Panc1 (cell line): ENCODE measurements at regions not wholly inside any gene's neighbourhood (a gene's known extent, or its start where the extent isn't known, plus 50 kb on each side); places are given as distances from the start of the nearest gene placed in this dataset.

Experiments
- ATAC-seq: fragments of 200-7000 bp; cut with Tn5 transposase; 2 replicates; pipeline ENCODE4 v1.9.1; 2020; ENCODE audit warnings: mild to moderate bottlenecking, moderate library complexity
- BruUV-seq: library from RNA; stranded (reverse); fragments of 400-500 nt; replicated peaks from 2 replicates; lab custom pipeline; 2021; lab: Mats Ljungman, UMichigan
- CTCF ChIA-PET: fragments of 300-600 bp; sonication (Branson Sonifier 250); formaldehyde crosslinking; loops from one replicate; lab custom pipeline; 2022; ENCODE audit warnings: antibody characterized with exemption; lab: Charles Lee
- POLR2A ChIA-PET: fragments of 300-600 bp; sonication (Branson Sonifier 250); formaldehyde crosslinking; loops from one replicate; lab custom pipeline; 2022; ENCODE audit warnings: antibody characterized with exemption; lab: Charles Lee
- DNase-seq: peaks from one replicate; pipeline ENCODE4 v3.0.0-alpha.2; 2010; ENCODE audit warnings: low read depth, low spot score
- H3K27ac ChIP-seq: 2 replicates; pipeline ENCODE4 v1.5.1; 2011; ENCODE audit warnings: mild to moderate bottlenecking, low read length, inconsistent platforms
- H3K27me3 ChIP-seq: fragments of 200-500 bp; sonication (Bioruptor generic); 2 replicates; pipeline ENCODE4 v1.6.0; 2014; ENCODE audit warnings: low read length, inconsistent platforms; ENCODE audit not compliant: control insufficient read depth, insufficient read depth
- H3K36me3 ChIP-seq: fragments of 200-500 bp; sonication (Bioruptor generic); 2 replicates; pipeline ENCODE4 v1.5.1; 2014; ENCODE audit warnings: inconsistent platforms, mild to moderate bottlenecking, low read length, moderate library complexity; ENCODE audit not compliant: control insufficient read depth, insufficient read depth
- H3K4me1 ChIP-seq: 2 replicates; pipeline ENCODE4 v1.5.1; 2011; ENCODE audit warnings: inconsistent platforms, mild to moderate bottlenecking, low read length, moderate library complexity; ENCODE audit not compliant: control insufficient read depth, insufficient read depth
- H3K4me3 ChIP-seq, 2 experiments: 2 replicates each; pipeline ENCODE4 v1.5.1; 2011 to 2012; ENCODE audit warnings: low read depth in 2 of 2, low read length in 2 of 2, mild to moderate bottlenecking in 2 of 2, inconsistent platforms in 1 of 2, moderate library complexity in 1 of 2
- H3K9me3 ChIP-seq: fragments of 200-500 bp; sonication (Bioruptor generic); 2 replicates; pipeline ENCODE4 v1.5.1; 2014; ENCODE audit warnings: low read depth, mild to moderate bottlenecking, inconsistent platforms, low read length, moderate library complexity; ENCODE audit not compliant: control insufficient read depth, insufficient read depth
- POLR2AphosphoS5 ChIP-seq: IDR thresholded peaks from 2 replicates; pipeline ENCODE4 v1.6.1; 2012; ENCODE audit warnings: mild to moderate bottlenecking, low read depth, low read length, moderate library complexity
- SIN3A ChIP-seq: IDR thresholded peaks from 2 replicates; pipeline ENCODE4 v1.6.1; 2012; ENCODE audit warnings: low read depth, mild to moderate bottlenecking, low read length, moderate library complexity, borderline replicate concordance; ENCODE audit not compliant: insufficient read depth
- TCF7L2 ChIP-seq: IDR thresholded peaks from 2 replicates; pipeline ENCODE4 v1.6.1; 2011; ENCODE audit warnings: mild to moderate bottlenecking, low read depth, low read length, inconsistent platforms
- in situ Hi-C: cut with HindIII; loops from 2 replicates; pipeline ENCODE4 v1.10.0; 2016; ENCODE audit warnings: low sequenced_read_pairs, low pct_unique_long_range_greater_than_20kb
- intact Hi-C: fragments of 100-400 bp; cut with micrococcal nuclease; formaldehyde crosslinking; loops from one replicate; pipeline ENCODE4 v1.10.0; 2022; ENCODE audit not compliant: unreplicated experiment
- TF ChIP-seq, protein P1 (sequence below), 2 experiments: IDR thresholded peaks; 2 replicates each; pipeline ENCODE4 v1.6.1; 2011 to 2012; ENCODE audit warnings: low read depth in 2 of 2, control low read depth in 1 of 2, low read length in 1 of 2, mild to moderate bottlenecking in 1 of 2, moderate library complexity in 1 of 2; ENCODE audit not compliant: insufficient read depth in 1 of 2
- TF ChIP-seq, protein P2 (sequence below): fragments of 450-650 bp; IDR thresholded peaks from 2 replicates; pipeline ENCODE4 v1.5.1; 2017; ENCODE audit warnings: mild to moderate bottlenecking

- no peak for DNase-seq
- intact Hi-C loops (no loop called here), in situ Hi-C loops (no loop called here)
- BruUV-seq = no TSS peak
- ChIA-PET POLR2A (no interaction called here), CTCF (no interaction called here)
- TF ChIP-seq, protein P1, sequence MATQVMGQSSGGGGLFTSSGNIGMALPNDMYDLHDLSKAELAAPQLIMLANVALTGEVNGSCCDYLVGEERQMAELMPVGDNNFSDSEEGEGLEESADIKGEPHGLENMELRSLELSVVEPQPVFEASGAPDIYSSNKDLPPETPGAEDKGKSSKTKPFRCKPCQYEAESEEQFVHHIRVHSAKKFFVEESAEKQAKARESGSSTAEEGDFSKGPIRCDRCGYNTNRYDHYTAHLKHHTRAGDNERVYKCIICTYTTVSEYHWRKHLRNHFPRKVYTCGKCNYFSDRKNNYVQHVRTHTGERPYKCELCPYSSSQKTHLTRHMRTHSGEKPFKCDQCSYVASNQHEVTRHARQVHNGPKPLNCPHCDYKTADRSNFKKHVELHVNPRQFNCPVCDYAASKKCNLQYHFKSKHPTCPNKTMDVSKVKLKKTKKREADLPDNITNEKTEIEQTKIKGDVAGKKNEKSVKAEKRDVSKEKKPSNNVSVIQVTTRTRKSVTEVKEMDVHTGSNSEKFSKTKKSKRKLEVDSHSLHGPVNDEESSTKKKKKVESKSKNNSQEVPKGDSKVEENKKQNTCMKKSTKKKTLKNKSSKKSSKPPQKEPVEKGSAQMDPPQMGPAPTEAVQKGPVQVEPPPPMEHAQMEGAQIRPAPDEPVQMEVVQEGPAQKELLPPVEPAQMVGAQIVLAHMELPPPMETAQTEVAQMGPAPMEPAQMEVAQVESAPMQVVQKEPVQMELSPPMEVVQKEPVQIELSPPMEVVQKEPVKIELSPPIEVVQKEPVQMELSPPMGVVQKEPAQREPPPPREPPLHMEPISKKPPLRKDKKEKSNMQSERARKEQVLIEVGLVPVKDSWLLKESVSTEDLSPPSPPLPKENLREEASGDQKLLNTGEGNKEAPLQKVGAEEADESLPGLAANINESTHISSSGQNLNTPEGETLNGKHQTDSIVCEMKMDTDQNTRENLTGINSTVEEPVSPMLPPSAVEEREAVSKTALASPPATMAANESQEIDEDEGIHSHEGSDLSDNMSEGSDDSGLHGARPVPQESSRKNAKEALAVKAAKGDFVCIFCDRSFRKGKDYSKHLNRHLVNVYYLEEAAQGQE (IDR thresholded peaks at IDR 0.05; ENCODE audit: insufficient read depth in 1 of 2, low read depth in 2 of 2, low read length in 1 of 2) = no peak
- no peak for TF ChIP-seq TCF7L2
- Histone ChIP-seq H3K9me3 (no peaks in the 10 kb centered on the region), H3K36me3 (no peaks in the 10 kb centered on the region), H3K4me3 (no peak overlapping the region), H3K4me1 (no peaks in the 10 kb centered on the region), H3K27ac (no peak overlapping the region), H3K27me3 (no peaks in the 10 kb centered on the region)
- no peak for ATAC-seq
Measured at GRCh38 chr11:109303342-109303741, 118.6 kb upstream of the C11orf87 start.

DNA sequence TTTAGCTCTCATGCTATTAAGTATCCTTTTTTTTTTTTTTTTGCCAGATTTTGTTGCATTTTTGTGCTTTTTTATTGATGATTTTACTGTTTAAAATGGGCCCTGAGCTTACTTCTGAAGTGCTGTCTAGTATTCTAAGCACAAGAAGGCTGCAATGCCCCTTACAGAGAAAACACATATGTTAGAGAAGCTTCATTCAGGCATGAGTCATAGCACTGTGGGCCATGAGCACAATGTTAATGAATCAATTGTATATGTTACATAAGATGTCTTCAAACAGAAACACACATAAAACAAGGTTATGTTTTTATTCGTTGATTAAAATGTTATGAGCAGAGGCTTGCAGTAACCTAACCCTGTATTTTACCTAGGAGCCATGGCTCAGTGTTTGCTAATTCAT, 117.8 kb upstream of the C11orf87 start:
- Histone ChIP-seq H3K27ac (no peak overlapping the region), H3K4me1 (no peaks in the 10 kb centered on the region), H3K4me3 (no peak overlapping the region), H3K27me3 (no peaks in the 10 kb centered on the region), H3K36me3 (no peaks in the 10 kb centered on the region), H3K9me3 (no peaks in the 10 kb centered on the region)
- ATAC-seq (no peak), DNase-seq (no peak)
- ChIA-PET POLR2A (no interaction called here), CTCF (no interaction called here)
- in situ Hi-C loops (no loop called here), intact Hi-C loops (no loop called here)
- TF ChIP-seq SIN3A (no peak), TCF7L2 (no peak), POLR2AphosphoS5 (no peak)
- TF ChIP-seq, protein P1 (IDR thresholded peaks at IDR 0.05; ENCODE audit: insufficient read depth in 1 of 2, low read depth in 2 of 2, low read length in 1 of 2) = no peak
- TF ChIP-seq, protein P2, sequence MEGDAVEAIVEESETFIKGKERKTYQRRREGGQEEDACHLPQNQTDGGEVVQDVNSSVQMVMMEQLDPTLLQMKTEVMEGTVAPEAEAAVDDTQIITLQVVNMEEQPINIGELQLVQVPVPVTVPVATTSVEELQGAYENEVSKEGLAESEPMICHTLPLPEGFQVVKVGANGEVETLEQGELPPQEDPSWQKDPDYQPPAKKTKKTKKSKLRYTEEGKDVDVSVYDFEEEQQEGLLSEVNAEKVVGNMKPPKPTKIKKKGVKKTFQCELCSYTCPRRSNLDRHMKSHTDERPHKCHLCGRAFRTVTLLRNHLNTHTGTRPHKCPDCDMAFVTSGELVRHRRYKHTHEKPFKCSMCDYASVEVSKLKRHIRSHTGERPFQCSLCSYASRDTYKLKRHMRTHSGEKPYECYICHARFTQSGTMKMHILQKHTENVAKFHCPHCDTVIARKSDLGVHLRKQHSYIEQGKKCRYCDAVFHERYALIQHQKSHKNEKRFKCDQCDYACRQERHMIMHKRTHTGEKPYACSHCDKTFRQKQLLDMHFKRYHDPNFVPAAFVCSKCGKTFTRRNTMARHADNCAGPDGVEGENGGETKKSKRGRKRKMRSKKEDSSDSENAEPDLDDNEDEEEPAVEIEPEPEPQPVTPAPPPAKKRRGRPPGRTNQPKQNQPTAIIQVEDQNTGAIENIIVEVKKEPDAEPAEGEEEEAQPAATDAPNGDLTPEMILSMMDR = no peak
- no TSS peak for BruUV-seq
